HEK293 (cell line): ENCODE measurements at regions not wholly inside any gene's neighbourhood (a gene's known extent, or its start where the extent isn't known, plus 50 kb on each side); places are given as distances from the start of the nearest gene placed in this dataset.

Experiments
- CTCF ChIA-PET: fragments of 350-600 bp; formaldehyde crosslinking; extraction: SDS; loops from one replicate; lab custom pipeline; 2021; ENCODE audit warnings: antibody characterized with exemption; lab: Yijun Ruan, JAX
- POLR2A ChIA-PET: fragments of 300-600 bp; formaldehyde crosslinking; extraction: SDS; loops from one replicate; lab custom pipeline; 2020; ENCODE audit warnings: antibody characterized with exemption, inconsistent platforms; lab: Yijun Ruan, JAX
- H3K27ac ChIP-seq: fragments of 200-500 bp; sonication (Bioruptor generic); 2 replicates; pipeline ENCODE4 v1.5.1; 2014; ENCODE audit warnings: low read depth, low read length, control low read depth, inconsistent platforms; ENCODE audit errors: extremely low read depth
- H3K36me3 ChIP-seq, 2 experiments: fragments of 200-500 bp in 1 of 2; sonication (Bioruptor generic) in 1 of 2; 1 replicate in 1 of 2; 2 replicates in 1 of 2; pipeline ENCODE4 v1.5.1; 2014 to 2017; ENCODE audit warnings: inconsistent platforms in 2 of 2, low read length in 2 of 2; ENCODE audit not compliant: control insufficient read depth in 2 of 2, insufficient read depth in 1 of 2
- H3K4me1 ChIP-seq: fragments of 200-500 bp; sonication (Bioruptor generic); 2 replicates; pipeline ENCODE4 v1.5.1; 2014; ENCODE audit warnings: mild to moderate bottlenecking, low read length, inconsistent platforms; ENCODE audit not compliant: control insufficient read depth, insufficient read depth
- H3K4me3 ChIP-seq: 2 replicates; pipeline ENCODE4 v1.5.1; 2011; ENCODE audit warnings: low read depth, mild to moderate bottlenecking, control low read depth, low read length, moderate library complexity
- H3K9me3 ChIP-seq: fragments of 200-500 bp; sonication (Bioruptor generic); 2 replicates; pipeline ENCODE4 v1.5.1; 2014; ENCODE audit warnings: low read depth, low read length, inconsistent platforms; ENCODE audit not compliant: control insufficient read depth, insufficient read depth
- GFI1B ChIP-seq: fragments of 450-650 bp; formaldehyde crosslinking; IDR thresholded peaks from 2 replicates; pipeline ENCODE4 v1.5.1; 2016; ENCODE audit warnings: missing biosample characterization, missing genetic modification characterization
- GLI2 ChIP-seq: fragments of 450-650 bp; formaldehyde crosslinking; IDR thresholded peaks from 2 replicates; pipeline ENCODE4; 2017; ENCODE audit warnings: missing biosample characterization, missing genetic modification characterization, low read depth, borderline replicate concordance
- KLF1 ChIP-seq: fragments of 450-650 bp; formaldehyde crosslinking; IDR thresholded peaks from 2 replicates; pipeline ENCODE4 v1.5.1; 2016; ENCODE audit warnings: missing biosample characterization, missing genetic modification characterization
- PRDM1 ChIP-seq: fragments of 450-650 bp; formaldehyde crosslinking; IDR thresholded peaks from 2 replicates; pipeline ENCODE4; 2016; ENCODE audit warnings: missing biosample characterization, missing genetic modification characterization
- PRDM4 ChIP-seq: fragments of 450-650 bp; formaldehyde crosslinking; IDR thresholded peaks from 2 replicates; pipeline ENCODE4 v1.5.1; 2017; ENCODE audit warnings: missing biosample characterization, missing genetic modification characterization
- REPIN1 ChIP-seq: fragments of 450-650 bp; formaldehyde crosslinking; IDR thresholded peaks from 2 replicates; pipeline ENCODE4 v1.5.1; 2017; ENCODE audit warnings: missing biosample characterization, missing genetic modification characterization, low read depth
- SALL2 ChIP-seq: fragments of 450-650 bp; formaldehyde crosslinking; IDR thresholded peaks from 2 replicates; pipeline ENCODE4 v1.5.0; 2017; ENCODE audit warnings: missing biosample characterization, mild to moderate bottlenecking, missing genetic modification characterization, borderline replicate concordance
- SP7 ChIP-seq: fragments of 450-650 bp; formaldehyde crosslinking; IDR thresholded peaks from 2 replicates; pipeline ENCODE4 v1.5.1; 2016; ENCODE audit warnings: missing biosample characterization, missing genetic modification characterization
- ZBTB21 ChIP-seq: fragments of 450-650 bp; formaldehyde crosslinking; IDR thresholded peaks from 2 replicates; pipeline ENCODE4 v1.5.1; 2017; ENCODE audit warnings: missing biosample characterization, missing genetic modification characterization
- ZFP69B ChIP-seq: fragments of 450-650 bp; formaldehyde crosslinking; IDR thresholded peaks from 2 replicates; pipeline ENCODE4 v1.5.1; 2016; ENCODE audit warnings: missing biosample characterization, missing genetic modification characterization
- ZNF146 ChIP-seq: fragments of 450-650 bp; formaldehyde crosslinking; IDR thresholded peaks from 2 replicates; pipeline ENCODE4 v1.5.1; 2016; ENCODE audit warnings: missing biosample characterization, missing genetic modification characterization
- ZNF19 ChIP-seq: fragments of 450-650 bp; formaldehyde crosslinking; IDR thresholded peaks from 2 replicates; pipeline ENCODE4; 2016; ENCODE audit warnings: missing biosample characterization, missing genetic modification characterization, low read depth
- ZNF24 ChIP-seq: fragments of 450-650 bp; formaldehyde crosslinking; IDR thresholded peaks from 2 replicates; pipeline ENCODE4 v1.5.1; 2016; ENCODE audit warnings: missing biosample characterization, missing genetic modification characterization
- ZNF266 ChIP-seq: fragments of 450-650 bp; formaldehyde crosslinking; IDR thresholded peaks from 2 replicates; pipeline ENCODE4 v1.5.1; 2016; ENCODE audit warnings: missing biosample characterization, missing genetic modification characterization, low read depth
- ZNF274 ChIP-seq, 2 experiments: fragments of 200-500 bp in 1 of 2; fragments of 450-650 bp in 1 of 2; sonication (Bioruptor generic) in 1 of 2; formaldehyde crosslinking in 1 of 2; IDR thresholded peaks; 2 replicates each; pipeline versions ENCODE4 v1.5.1 to v1.6.1; 2014 to 2016; ENCODE audit warnings: borderline replicate concordance in 1 of 2, inconsistent platforms in 1 of 2, low read length in 1 of 2, missing biosample characterization in 1 of 2, missing genetic modification characterization in 1 of 2
- ZNF350 ChIP-seq: fragments of 450-650 bp; formaldehyde crosslinking; IDR thresholded peaks from 2 replicates; pipeline ENCODE4 v1.5.0; 2017; ENCODE audit warnings: missing biosample characterization, mild to moderate bottlenecking, missing genetic modification characterization
- ZNF600 ChIP-seq: fragments of 450-650 bp; formaldehyde crosslinking; IDR thresholded peaks from 2 replicates; pipeline ENCODE4 v1.5.1; 2016; ENCODE audit warnings: missing biosample characterization, missing genetic modification characterization
- ZNF629 ChIP-seq: fragments of 450-650 bp; formaldehyde crosslinking; IDR thresholded peaks from 2 replicates; pipeline ENCODE4 v1.5.1; 2017; ENCODE audit warnings: missing biosample characterization, missing genetic modification characterization
- ZNF658 ChIP-seq: fragments of 450-650 bp; formaldehyde crosslinking; IDR thresholded peaks from 2 replicates; pipeline ENCODE4; 2016; ENCODE audit warnings: missing biosample characterization, missing genetic modification characterization
- ZNF664 ChIP-seq: fragments of 450-650 bp; formaldehyde crosslinking; IDR thresholded peaks from 2 replicates; pipeline ENCODE4 v1.5.1; 2016; ENCODE audit warnings: missing biosample characterization, missing genetic modification characterization
- ZNF76 ChIP-seq: fragments of 450-650 bp; formaldehyde crosslinking; IDR thresholded peaks from 2 replicates; pipeline ENCODE4; 2016; ENCODE audit warnings: low read depth, missing biosample characterization, missing genetic modification characterization, borderline replicate concordance
- ZNF837 ChIP-seq: fragments of 450-650 bp; formaldehyde crosslinking; IDR thresholded peaks from 2 replicates; pipeline ENCODE4 v1.5.1; 2016; ENCODE audit warnings: missing biosample characterization, missing genetic modification characterization
- ZSCAN16 ChIP-seq: fragments of 450-650 bp; formaldehyde crosslinking; IDR thresholded peaks from 2 replicates; pipeline ENCODE4 v1.5.1; 2016; ENCODE audit warnings: missing biosample characterization, missing genetic modification characterization
- TF ChIP-seq, protein P1 (sequence below): fragments of 450-650 bp; formaldehyde crosslinking; IDR thresholded peaks from 2 replicates; pipeline ENCODE4 v1.5.1; 2016; ENCODE audit warnings: missing biosample characterization, missing genetic modification characterization
- TF ChIP-seq, protein P2 (sequence below): fragments of 450-650 bp; formaldehyde crosslinking; IDR thresholded peaks from 2 replicates; pipeline ENCODE4 v1.5.1; 2017; ENCODE audit warnings: missing biosample characterization, missing genetic modification characterization
- TF ChIP-seq, protein P3 (sequence below): fragments of 450-650 bp; formaldehyde crosslinking; IDR thresholded peaks from 2 replicates; pipeline ENCODE4 v1.5.1; 2016; ENCODE audit warnings: missing biosample characterization, missing genetic modification characterization
- TF ChIP-seq, protein P4 (sequence below): fragments of 450-650 bp; formaldehyde crosslinking; IDR thresholded peaks from 2 replicates; pipeline ENCODE4; 2016; ENCODE audit warnings: missing biosample characterization, missing genetic modification characterization
- TF ChIP-seq, protein P5 (sequence below): fragments of 450-650 bp; formaldehyde crosslinking; IDR thresholded peaks from 2 replicates; pipeline ENCODE4 v1.5.1; 2016; ENCODE audit warnings: missing biosample characterization, missing genetic modification characterization

GRCh38 chr2:60301726-60302125 lies 251.7 kb downstream of the BCL11A start:
- CTCF ChIA-PET: interaction anchor here (0.5 to 1.0 kb wide), 3 partner anchors 12 to 248 kb away, joined by 3 read pairs; no protein-coding TSS in a partner anchor
- H3K4me1 ChIP-seq: no peaks in the 10 kb centered on the region
- POLR2A ChIA-PET: no interaction called here

DNA sequence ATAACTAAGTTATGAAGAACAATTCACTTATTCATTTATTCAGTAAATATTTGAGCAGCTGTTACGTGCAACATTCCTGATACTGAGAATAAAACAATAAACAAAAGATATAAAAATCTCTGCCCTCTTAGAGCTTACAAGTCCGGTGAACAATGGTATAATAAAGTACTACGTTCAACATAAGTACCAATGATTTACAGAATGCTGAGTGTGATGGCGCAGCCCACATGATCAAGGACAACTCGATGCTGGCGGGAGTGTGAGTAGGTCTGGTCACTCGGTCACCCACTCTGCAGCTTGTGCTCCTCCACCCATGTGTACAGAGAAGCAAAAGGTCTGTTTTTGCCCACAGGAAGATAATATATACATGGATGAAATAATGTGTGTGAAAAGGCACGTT lies 254.3 kb downstream of the BCL11A start:
- no peaks in the 10 kb centered on the region for H3K36me3 ChIP-seq
- no peak overlapping the region for H3K4me3 ChIP-seq
- no peaks in the 10 kb centered on the region for H3K4me1 ChIP-seq
- no peak overlapping the region for H3K27ac ChIP-seq
- TF ChIP-seq ZNF76 (tag by site-specific recombination): no peak
- TF ChIP-seq ZSCAN16: no peak
- TF ChIP-seq, protein P1, sequence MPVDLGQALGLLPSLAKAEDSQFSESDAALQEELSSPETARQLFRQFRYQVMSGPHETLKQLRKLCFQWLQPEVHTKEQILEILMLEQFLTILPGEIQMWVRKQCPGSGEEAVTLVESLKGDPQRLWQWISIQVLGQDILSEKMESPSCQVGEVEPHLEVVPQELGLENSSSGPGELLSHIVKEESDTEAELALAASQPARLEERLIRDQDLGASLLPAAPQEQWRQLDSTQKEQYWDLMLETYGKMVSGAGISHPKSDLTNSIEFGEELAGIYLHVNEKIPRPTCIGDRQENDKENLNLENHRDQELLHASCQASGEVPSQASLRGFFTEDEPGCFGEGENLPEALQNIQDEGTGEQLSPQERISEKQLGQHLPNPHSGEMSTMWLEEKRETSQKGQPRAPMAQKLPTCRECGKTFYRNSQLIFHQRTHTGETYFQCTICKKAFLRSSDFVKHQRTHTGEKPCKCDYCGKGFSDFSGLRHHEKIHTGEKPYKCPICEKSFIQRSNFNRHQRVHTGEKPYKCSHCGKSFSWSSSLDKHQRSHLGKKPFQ: no peak
- TF ChIP-seq, protein P2, sequence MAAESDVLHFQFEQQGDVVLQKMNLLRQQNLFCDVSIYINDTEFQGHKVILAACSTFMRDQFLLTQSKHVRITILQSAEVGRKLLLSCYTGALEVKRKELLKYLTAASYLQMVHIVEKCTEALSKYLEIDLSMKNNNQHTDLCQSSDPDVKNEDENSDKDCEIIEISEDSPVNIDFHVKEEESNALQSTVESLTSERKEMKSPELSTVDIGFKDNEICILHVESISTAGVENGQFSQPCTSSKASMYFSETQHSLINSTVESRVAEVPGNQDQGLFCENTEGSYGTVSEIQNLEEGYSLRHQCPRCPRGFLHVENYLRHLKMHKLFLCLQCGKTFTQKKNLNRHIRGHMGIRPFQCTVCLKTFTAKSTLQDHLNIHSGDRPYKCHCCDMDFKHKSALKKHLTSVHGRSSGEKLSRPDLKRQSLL (tag by site-specific recombination): no peak
- no peak for TF ChIP-seq PRDM4 (tag by site-specific recombination)
- TF ChIP-seq REPIN1 (tag by site-specific recombination): no peak
- TF ChIP-seq ZNF658 (tag by site-specific recombination): no peak
- no peak for TF ChIP-seq ZNF837 (tag by site-specific recombination)
- TF ChIP-seq GLI2 (tag by site-specific recombination): no peak
- TF ChIP-seq SALL2 (tag by site-specific recombination): no peak
- no peak for TF ChIP-seq ZBTB21 (tag by site-specific recombination)
- POLR2A ChIA-PET: no interaction called here
- CTCF ChIA-PET: interaction anchor here (0.9 kb wide), 1 partner anchor 28 kb away, joined by 3 read pairs; no protein-coding TSS in a partner anchor
- H3K9me3 ChIP-seq: no peaks in the 10 kb centered on the region

More at GRCh38 chr2:60301726-60302125, 251.7 kb downstream of the BCL11A start:
- Histone ChIP-seq H3K9me3 (no peaks in the 10 kb centered on the region), H3K4me3 (no peak overlapping the region), H3K36me3 (no peaks in the 10 kb centered on the region), H3K27ac (no peak overlapping the region)
- TF ChIP-seq PRDM1 (tag by site-specific recombination) (no peak), GFI1B (no peak), ZFP69B (no peak), SP7 (tag by site-specific recombination) (no peak), ZNF600 (no peak), ZNF837 (tag by site-specific recombination) (no peak), ZNF629 (no peak), ZNF266 (no peak), ZNF19 (tag by site-specific recombination) (no peak), ZNF24 (tag by site-specific recombination) (no peak), ZNF658 (tag by site-specific recombination) (no peak), ZNF274 (IDR thresholded peaks at IDR 0.05; ENCODE audit: low read length) (no peak), ZNF274 (tag by site-specific recombination; IDR thresholded peaks at IDR 0.05; ENCODE audit: borderline replicate concordance) (no peak), KLF1 (no peak), ZNF146 (tag by site-specific recombination) (no peak), ZNF664 (tag by site-specific recombination) (no peak), ZNF350 (no peak)
- TF ChIP-seq, protein P3, sequence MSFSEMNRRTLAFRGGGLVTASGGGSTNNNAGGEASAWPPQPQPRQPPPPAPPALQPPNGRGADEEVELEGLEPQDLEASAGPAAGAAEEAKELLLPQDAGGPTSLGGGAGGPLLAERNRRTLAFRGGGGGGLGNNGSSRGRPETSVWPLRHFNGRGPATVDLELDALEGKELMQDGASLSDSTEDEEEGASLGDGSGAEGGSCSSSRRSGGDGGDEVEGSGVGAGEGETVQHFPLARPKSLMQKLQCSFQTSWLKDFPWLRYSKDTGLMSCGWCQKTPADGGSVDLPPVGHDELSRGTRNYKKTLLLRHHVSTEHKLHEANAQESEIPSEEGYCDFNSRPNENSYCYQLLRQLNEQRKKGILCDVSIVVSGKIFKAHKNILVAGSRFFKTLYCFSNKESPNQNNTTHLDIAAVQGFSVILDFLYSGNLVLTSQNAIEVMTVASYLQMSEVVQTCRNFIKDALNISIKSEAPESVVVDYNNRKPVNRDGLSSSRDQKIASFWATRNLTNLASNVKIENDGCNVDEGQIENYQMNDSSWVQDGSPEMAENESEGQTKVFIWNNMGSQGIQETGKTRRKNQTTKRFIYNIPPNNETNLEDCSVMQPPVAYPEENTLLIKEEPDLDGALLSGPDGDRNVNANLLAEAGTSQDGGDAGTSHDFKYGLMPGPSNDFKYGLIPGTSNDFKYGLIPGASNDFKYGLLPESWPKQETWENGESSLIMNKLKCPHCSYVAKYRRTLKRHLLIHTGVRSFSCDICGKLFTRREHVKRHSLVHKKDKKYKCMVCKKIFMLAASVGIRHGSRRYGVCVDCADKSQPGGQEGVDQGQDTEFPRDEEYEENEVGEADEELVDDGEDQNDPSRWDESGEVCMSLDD: no peak
- TF ChIP-seq, protein P4, sequence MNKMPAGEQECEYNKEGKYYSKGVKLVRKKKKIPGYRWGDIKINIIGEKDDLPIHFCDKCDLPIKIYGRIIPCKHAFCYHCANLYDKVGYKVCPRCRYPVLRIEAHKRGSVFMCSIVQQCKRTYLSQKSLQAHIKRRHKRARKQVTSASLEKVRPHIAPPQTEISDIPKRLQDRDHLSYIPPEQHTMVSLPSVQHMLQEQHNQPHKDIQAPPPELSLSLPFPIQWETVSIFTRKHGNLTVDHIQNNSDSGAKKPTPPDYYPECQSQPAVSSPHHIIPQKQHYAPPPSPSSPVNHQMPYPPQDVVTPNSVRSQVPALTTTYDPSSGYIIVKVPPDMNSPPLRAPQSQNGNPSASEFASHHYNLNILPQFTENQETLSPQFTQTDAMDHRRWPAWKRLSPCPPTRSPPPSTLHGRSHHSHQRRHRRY (tag by site-specific recombination): no peak
- TF ChIP-seq, protein P5, sequence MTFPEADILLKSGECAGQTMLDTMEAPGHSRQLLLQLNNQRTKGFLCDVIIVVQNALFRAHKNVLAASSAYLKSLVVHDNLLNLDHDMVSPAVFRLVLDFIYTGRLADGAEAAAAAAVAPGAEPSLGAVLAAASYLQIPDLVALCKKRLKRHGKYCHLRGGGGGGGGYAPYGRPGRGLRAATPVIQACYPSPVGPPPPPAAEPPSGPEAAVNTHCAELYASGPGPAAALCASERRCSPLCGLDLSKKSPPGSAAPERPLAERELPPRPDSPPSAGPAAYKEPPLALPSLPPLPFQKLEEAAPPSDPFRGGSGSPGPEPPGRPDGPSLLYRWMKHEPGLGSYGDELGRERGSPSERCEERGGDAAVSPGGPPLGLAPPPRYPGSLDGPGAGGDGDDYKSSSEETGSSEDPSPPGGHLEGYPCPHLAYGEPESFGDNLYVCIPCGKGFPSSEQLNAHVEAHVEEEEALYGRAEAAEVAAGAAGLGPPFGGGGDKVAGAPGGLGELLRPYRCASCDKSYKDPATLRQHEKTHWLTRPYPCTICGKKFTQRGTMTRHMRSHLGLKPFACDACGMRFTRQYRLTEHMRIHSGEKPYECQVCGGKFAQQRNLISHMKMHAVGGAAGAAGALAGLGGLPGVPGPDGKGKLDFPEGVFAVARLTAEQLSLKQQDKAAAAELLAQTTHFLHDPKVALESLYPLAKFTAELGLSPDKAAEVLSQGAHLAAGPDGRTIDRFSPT (tag by site-specific recombination): no peak
